IPS-NIHi7 (cell line): ENCODE measurements at regions not wholly inside any gene's neighbourhood (a gene's known extent, or its start where the extent isn't known, plus 50 kb on each side); places are given as distances from the start of the nearest gene placed in this dataset.

ENCODE experiments used
- DNase-seq: peaks from one replicate; pipeline ENCODE4 v3.0.0; 2012; ENCODE audit warnings: mixed read lengths; ENCODE audit errors: extremely low spot score

- no peak for DNase-seq
Measured at GRCh38 chr10:118835682-118836326, 81.0 kb upstream of the CACUL1 start.

GRCh38 chr10:118838364-118838763 is 83.6 kb upstream of the CACUL1 start:
- no peak for DNase-seq

GRCh38 chr10:118839348-118839747 is 84.6 kb upstream of the CACUL1 start:
- no peak for DNase-seq

GRCh38 chr10:118840071-118840775 is 85.5 kb upstream of the CACUL1 start:
- DNase-seq = peak; percentile 49

GRCh38 chr10:118840776-118841468 is 86.2 kb upstream of the CACUL1 start:
- no peak for DNase-seq

- no peak for DNase-seq
Measured at GRCh38 chr10:118841881-118842605, 87.3 kb upstream of the CACUL1 start.

- no peak for DNase-seq
Measured at GRCh38 chr10:118842843-118843624, 88.3 kb upstream of the CACUL1 start.

- no peak for DNase-seq
Measured at GRCh38 chr10:118843647-118844265, 89.0 kb upstream of the CACUL1 start.

- DNase-seq = no peak
Measured at GRCh38 chr10:118844731-118845521, 90.2 kb upstream of the CACUL1 start.

GRCh38 chr10:118845776-118846175 is 91.0 kb upstream of the CACUL1 start:
- DNase-seq = no peak

- DNase-seq = peak; percentile 78
Measured at GRCh38 chr10:118850418-118851061, 95.8 kb upstream of the CACUL1 start.

GRCh38 chr10:118851062-118852035 is 96.6 kb upstream of the CACUL1 start:
- DNase-seq = no peak

GRCh38 chr10:118853916-118854315 is 99.1 kb upstream of the CACUL1 start:
- DNase-seq = peak; percentile 3

GRCh38 chr10:118856106-118856505 is 101.3 kb upstream of the CACUL1 start:
- peak; percentile 4 for DNase-seq

GRCh38 chr10:118865998-118866693 is 111.4 kb upstream of the CACUL1 start:
- DNase-seq = no peak

GRCh38 chr10:118867768-118868167 is 113.0 kb upstream of the CACUL1 start:
- DNase-seq = no peak

GRCh38 chr10:118868589-118868988 is 113.8 kb upstream of the CACUL1 start:
- DNase-seq = no peak
